H4 (cell line): ENCODE measurements at regions not wholly inside any gene's neighbourhood (a gene's known extent, or its start where the extent isn't known, plus 50 kb on each side); places are given as distances from the start of the nearest gene placed in this dataset.

Experiments used
- DNase-seq: peaks from one replicate; pipeline ENCODE4 v3.0.0-alpha.2; 2015; ENCODE audit warnings: low spot score

DNA sequence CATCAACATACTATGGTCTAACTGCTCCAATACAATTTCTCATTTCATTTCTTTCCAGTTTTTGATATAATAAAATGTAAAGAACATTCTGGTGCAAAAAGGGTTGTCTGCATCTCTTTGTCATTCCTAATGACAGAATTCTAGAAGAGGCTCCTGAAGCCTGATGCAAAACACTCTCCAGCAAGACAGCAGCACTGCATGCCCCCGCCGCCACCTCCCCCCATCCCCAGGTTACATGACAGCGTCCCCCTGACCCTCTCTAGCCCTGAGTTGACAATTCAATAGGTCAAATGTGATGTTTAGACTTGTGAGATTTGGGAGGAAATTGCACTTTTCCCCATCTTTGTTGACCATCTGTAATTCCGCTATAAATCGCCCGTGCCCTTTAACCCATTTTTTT is 64.6 kb upstream of the C1orf21 start:
- DNase-seq, result no peak

DNA sequence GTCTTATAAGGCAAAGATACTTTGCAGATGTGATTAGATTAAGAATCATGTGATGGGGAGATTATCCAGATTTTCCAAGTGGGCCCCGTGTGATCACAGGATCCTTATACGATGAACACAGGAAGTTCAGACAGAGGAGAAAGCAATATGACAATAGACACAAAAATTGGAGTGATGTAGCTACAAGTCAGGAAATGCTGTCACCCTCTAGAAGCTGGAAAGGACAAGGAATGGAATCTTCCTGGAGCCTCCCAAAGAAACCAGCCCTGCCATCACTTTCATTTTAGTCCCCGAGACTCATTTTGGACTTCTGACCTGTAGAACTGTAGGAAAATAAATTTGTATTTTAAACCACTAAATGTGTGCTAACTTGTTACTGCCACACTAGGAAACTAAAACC is 61.9 kb upstream of the C1orf21 start:
- no peak for DNase-seq

- no peak for DNase-seq
Observed at GRCh38 chr1:184326278-184326677, 60.6 kb upstream of the C1orf21 start.

DNA sequence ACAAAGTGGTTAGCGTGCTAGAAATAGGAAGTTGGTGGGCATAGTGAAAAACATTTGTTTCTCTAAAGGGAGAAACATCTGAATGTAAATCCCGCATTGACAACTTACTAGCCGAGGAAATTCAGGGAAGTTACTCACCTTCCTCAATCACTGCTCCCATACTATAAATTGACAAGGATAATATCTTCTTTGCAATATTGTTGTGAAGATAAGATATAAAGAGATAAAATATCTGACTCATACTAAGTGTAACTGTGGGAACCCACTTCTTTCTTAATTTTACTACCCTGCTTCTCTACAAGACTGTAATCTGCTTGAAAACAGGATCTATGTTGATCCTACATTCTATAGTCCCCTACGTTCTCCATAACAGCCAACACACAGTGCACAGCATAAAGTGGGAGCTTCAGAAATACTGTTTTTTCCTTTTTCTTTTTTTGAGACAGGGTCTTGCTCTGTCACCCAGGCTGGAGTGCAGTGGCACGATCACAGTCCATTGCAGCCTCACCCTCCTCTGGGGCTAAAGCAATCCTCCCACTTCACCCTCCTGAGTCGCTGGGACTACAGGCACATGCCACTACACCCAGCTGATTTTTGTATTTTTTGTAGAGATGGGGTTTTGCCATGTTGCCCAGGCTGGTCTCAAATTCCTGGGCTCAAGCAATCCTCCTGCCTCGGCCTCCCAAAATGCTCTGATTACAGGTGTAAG is 57.4 kb upstream of the C1orf21 start:
- no peak for DNase-seq

GRCh38 chr1:184329962-184330868 is 56.6 kb upstream of the C1orf21 start:
- no peak for DNase-seq

- DNase-seq, result no peak
Observed at GRCh38 chr1:184330875-184331274, 56.0 kb upstream of the C1orf21 start.
